ENCODE measurements at regions not wholly inside any gene's neighbourhood (a gene's known extent, or its start where the extent isn't known, plus 50 kb on each side); places are given as distances from the start of the nearest gene placed in this dataset.

DNA sequence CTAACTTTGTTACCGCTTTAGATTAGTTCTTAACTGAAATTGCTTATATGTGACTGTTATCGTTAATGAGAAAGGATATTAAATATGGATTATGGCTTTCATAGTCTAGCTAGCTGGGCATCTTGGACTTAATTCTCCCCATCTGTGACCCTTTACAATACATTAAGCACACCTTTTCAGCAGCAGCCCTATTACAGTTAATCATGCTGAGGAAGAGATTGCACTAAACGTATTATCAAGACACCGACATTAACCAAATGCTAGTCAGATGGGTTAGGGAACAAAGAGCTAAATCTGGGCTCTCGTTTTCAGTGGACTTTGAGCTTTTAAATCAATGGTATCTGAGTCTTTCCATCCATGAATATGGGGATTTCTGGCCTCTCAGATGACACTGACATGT is 447.5 kb upstream of the DCN start:
- Histone ChIP-seq H3K4me1 (ENCODE audit: low read depth, poor library complexity, severe bottlenecking) (no peaks in the 10 kb centered on the region), H4K20me1 (ENCODE audit: insufficient read depth) (no peaks in the 10 kb centered on the region), H3K27ac (no peak overlapping the region), H2AFZ (ENCODE audit: low read depth) (no peak overlapping the region), H3K36me3 (ENCODE audit: insufficient read depth) (no peaks in the 10 kb centered on the region), H3K4me2 (no peak overlapping the region), H3K27me3 (ENCODE audit: insufficient read depth, low read depth) (no peaks in the 10 kb centered on the region), H3K79me2 (ENCODE audit: insufficient read depth, low read depth) (no peaks in the 10 kb centered on the region), H3K4me3 (IDR thresholded peaks at IDR 0.05; ENCODE audit: insufficient read depth, low read depth, low read length) (no peak overlapping the region), H3K9ac (no peak overlapping the region)
- TF ChIP-seq, protein P1, sequence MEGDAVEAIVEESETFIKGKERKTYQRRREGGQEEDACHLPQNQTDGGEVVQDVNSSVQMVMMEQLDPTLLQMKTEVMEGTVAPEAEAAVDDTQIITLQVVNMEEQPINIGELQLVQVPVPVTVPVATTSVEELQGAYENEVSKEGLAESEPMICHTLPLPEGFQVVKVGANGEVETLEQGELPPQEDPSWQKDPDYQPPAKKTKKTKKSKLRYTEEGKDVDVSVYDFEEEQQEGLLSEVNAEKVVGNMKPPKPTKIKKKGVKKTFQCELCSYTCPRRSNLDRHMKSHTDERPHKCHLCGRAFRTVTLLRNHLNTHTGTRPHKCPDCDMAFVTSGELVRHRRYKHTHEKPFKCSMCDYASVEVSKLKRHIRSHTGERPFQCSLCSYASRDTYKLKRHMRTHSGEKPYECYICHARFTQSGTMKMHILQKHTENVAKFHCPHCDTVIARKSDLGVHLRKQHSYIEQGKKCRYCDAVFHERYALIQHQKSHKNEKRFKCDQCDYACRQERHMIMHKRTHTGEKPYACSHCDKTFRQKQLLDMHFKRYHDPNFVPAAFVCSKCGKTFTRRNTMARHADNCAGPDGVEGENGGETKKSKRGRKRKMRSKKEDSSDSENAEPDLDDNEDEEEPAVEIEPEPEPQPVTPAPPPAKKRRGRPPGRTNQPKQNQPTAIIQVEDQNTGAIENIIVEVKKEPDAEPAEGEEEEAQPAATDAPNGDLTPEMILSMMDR (conservative IDR thresholded peaks at IDR 0.05; ENCODE audit: low read depth, low read length) = no peak

DNA sequence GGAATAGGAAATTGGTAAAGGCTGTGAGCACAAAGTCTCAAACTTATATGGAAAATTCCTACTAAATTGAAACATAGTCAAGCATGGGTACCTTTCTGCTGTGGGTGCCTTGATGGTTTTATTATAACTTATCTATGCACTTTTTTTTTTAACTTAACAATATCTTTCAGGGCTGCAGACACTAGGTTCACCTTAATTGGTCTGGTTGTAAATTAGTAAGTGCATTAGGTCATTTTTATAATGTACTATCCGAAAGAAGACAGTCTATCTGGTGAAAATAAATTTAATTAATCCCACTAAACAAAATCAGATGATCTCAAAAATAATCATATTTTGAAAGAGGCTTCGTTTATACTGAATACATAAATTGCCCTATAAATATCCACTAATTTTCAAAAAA is 446.8 kb upstream of the DCN start:
- H3K36me3 ChIP-seq (ENCODE audit: insufficient read depth) = no peaks in the 10 kb centered on the region

DNA sequence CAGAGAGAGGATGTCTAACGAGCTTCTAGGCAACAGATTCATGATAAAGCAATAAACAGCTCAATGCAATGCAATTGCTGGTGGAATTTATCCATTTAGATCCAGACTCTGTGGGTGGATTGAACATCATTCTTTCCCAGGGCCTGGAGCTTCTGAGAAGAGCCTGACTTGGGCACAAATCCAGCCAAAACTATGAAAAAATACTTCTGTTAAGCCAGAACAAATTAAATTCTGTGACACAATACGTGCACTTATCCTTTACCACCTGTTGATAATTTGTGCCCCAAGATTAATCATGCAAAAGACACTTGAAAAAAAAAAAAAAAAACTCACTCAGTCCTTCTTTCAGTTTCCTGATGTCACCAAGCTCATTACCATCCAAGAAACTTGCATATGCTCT is 446.0 kb upstream of the DCN start:
- TF ChIP-seq, protein P1 (conservative IDR thresholded peaks at IDR 0.05; ENCODE audit: low read depth, low read length) = no peak
- no peak overlapping the region for H3K4me3 ChIP-seq (IDR thresholded peaks at IDR 0.05; ENCODE audit: insufficient read depth, low read depth, low read length)
- no peaks in the 10 kb centered on the region for H3K36me3 ChIP-seq (ENCODE audit: insufficient read depth)
- H3K4me2 ChIP-seq = no peak overlapping the region
- H3K4me1 ChIP-seq (ENCODE audit: low read depth, poor library complexity, severe bottlenecking) = no peaks in the 10 kb centered on the region
- no peak overlapping the region for H3K27ac ChIP-seq
- no peak overlapping the region for H3K9ac ChIP-seq
- H3K79me2 ChIP-seq (ENCODE audit: insufficient read depth, low read depth) = no peaks in the 10 kb centered on the region
- H2AFZ ChIP-seq (ENCODE audit: low read depth) = no peak overlapping the region
- H3K27me3 ChIP-seq (ENCODE audit: insufficient read depth, low read depth) = no peaks in the 10 kb centered on the region
- H4K20me1 ChIP-seq (ENCODE audit: insufficient read depth) = no peaks in the 10 kb centered on the region

More for the DNA sequence above, 446.8 kb upstream of the DCN start:
- no peak overlapping the region for H3K4me3 ChIP-seq (IDR thresholded peaks at IDR 0.05; ENCODE audit: insufficient read depth, low read depth, low read length)
- no peaks in the 10 kb centered on the region for H3K79me2 ChIP-seq (ENCODE audit: insufficient read depth, low read depth)
- no peak overlapping the region for H3K27ac ChIP-seq
- H3K9ac ChIP-seq = no peak overlapping the region
- H3K27me3 ChIP-seq (ENCODE audit: insufficient read depth, low read depth) = no peaks in the 10 kb centered on the region
- H2AFZ ChIP-seq (ENCODE audit: low read depth) = no peak overlapping the region
- TF ChIP-seq, protein P1 (conservative IDR thresholded peaks at IDR 0.05; ENCODE audit: low read depth, low read length) = no peak
- H3K4me1 ChIP-seq (ENCODE audit: low read depth, poor library complexity, severe bottlenecking) = no peaks in the 10 kb centered on the region
- no peaks in the 10 kb centered on the region for H4K20me1 ChIP-seq (ENCODE audit: insufficient read depth)
- no peak overlapping the region for H3K4me2 ChIP-seq

DNA sequence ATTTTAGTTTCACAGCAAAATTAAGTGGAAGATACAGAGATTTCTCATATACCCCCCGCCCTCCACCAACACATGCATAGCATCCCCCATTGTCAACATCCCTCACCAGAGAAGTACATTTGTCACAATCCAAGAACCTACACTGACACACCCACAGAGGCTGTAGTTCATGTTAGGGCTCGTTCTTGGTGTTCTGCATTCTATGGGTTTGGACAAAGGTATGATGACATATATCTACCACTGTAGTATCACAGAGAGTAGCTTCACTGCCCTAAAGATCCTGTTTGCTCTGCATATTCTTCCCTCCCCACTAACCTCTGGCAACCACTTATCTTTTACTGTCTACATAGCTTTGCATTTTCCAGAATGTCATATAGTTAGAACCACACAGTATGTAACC is 444.6 kb upstream of the DCN start:
- Histone ChIP-seq H3K79me2 (ENCODE audit: insufficient read depth, low read depth) (no peaks in the 10 kb centered on the region), H3K4me2 (no peak overlapping the region), H4K20me1 (ENCODE audit: insufficient read depth) (no peaks in the 10 kb centered on the region), H3K27me3 (ENCODE audit: insufficient read depth, low read depth) (no peaks in the 10 kb centered on the region), H3K27ac (no peak overlapping the region), H3K36me3 (ENCODE audit: insufficient read depth) (no peaks in the 10 kb centered on the region), H3K9ac (no peak overlapping the region), H3K4me1 (ENCODE audit: low read depth, poor library complexity, severe bottlenecking) (no peaks in the 10 kb centered on the region), H3K4me3 (IDR thresholded peaks at IDR 0.05; ENCODE audit: insufficient read depth, low read depth, low read length) (no peak overlapping the region), H2AFZ (ENCODE audit: low read depth) (no peak overlapping the region)
- TF ChIP-seq, protein P1 (conservative IDR thresholded peaks at IDR 0.05; ENCODE audit: low read depth, low read length) = no peak

Measured in KMS-11 (cell line).